ENCODE measurements at regions not wholly inside any gene's neighbourhood (a gene's known extent, or its start where the extent isn't known, plus 50 kb on each side); places are given as distances from the start of the nearest gene placed in this dataset.

GRCh38 chr7:81218480-81219106 is 299.7 kb upstream of the SEMA3C start:
- intact Hi-C loops (cut with DNase I): no loop called here
- H3K4me1 ChIP-seq: no peaks in the 10 kb centered on the region
- H3K27ac ChIP-seq: no peak overlapping the region
- no peak for DNase-seq
- no peak for TF ChIP-seq CTCF (IDR thresholded peaks at IDR 0.05)
- TF ChIP-seq POLR2A (IDR thresholded peaks at IDR 0.05): no peak
- H3K4me3 ChIP-seq (replicated peaks in 1 of 3): no peak overlapping the region
- no peaks in the 10 kb centered on the region for H3K27me3 ChIP-seq
- WGBS, 2 donors: 77 to 84% methylated on average over 2 of the region's 2 CpGs
- H3K36me3 ChIP-seq: no peaks in the 10 kb centered on the region
- no peaks in the 10 kb centered on the region for H3K9me3 ChIP-seq

- H3K4me1 ChIP-seq: no peaks in the 10 kb centered on the region
- intact Hi-C loops (cut with DNase I): no loop called here
- no peaks in the 10 kb centered on the region for H3K27me3 ChIP-seq
- no peak overlapping the region for H3K4me3 ChIP-seq (replicated peaks in 1 of 3)
- no peaks in the 10 kb centered on the region for H3K9me3 ChIP-seq
- H3K27ac ChIP-seq: no peak overlapping the region
- H3K36me3 ChIP-seq: no peaks in the 10 kb centered on the region
- DNase-seq: no peak
- TF ChIP-seq POLR2A (IDR thresholded peaks at IDR 0.05) (no peak), CTCF (IDR thresholded peaks at IDR 0.05) (no peak)
Observed at GRCh38 chr7:81213394-81213793, 294.5 kb upstream of the SEMA3C start.

GRCh38 chr7:81211934-81212320 is 293.1 kb upstream of the SEMA3C start:
- TF ChIP-seq POLR2A (IDR thresholded peaks at IDR 0.05): no peak
- TF ChIP-seq CTCF (IDR thresholded peaks at IDR 0.05): no peak
- WGBS, 2 donors: 61 to 73% methylated on average over 4 of the region's 4 CpGs
- H3K27ac ChIP-seq: no peak overlapping the region

GRCh38 chr7:81211204-81211933 is 292.5 kb upstream of the SEMA3C start:
- no peaks in the 10 kb centered on the region for H3K9me3 ChIP-seq
- DNase-seq: no peak
- H3K4me1 ChIP-seq: no peaks in the 10 kb centered on the region
- no peak overlapping the region for H3K4me3 ChIP-seq (replicated peaks in 1 of 3)
- H3K36me3 ChIP-seq: no peaks in the 10 kb centered on the region
- WGBS, 2 donors: 78 to 80% methylated on average over 6 of the region's 6 CpGs
- TF ChIP-seq CTCF (IDR thresholded peaks at IDR 0.05): no peak
- no peaks in the 10 kb centered on the region for H3K27me3 ChIP-seq
- intact Hi-C loops (cut with DNase I): no loop called here
- no peak overlapping the region for H3K27ac ChIP-seq

More at GRCh38 chr7:81211934-81212320, 293.1 kb upstream of the SEMA3C start:
- no peaks in the 10 kb centered on the region for H3K27me3 ChIP-seq
- no peaks in the 10 kb centered on the region for H3K36me3 ChIP-seq
- intact Hi-C loops (cut with DNase I): no loop called here
- H3K4me1 ChIP-seq: no peaks in the 10 kb centered on the region
- H3K4me3 ChIP-seq (replicated peaks in 1 of 3): no peak overlapping the region
- no peaks in the 10 kb centered on the region for H3K9me3 ChIP-seq
- no peak for DNase-seq

Measured in thyroid gland (tissue), 4 donors.